GM08714 (cell line): ENCODE measurements at regions not wholly inside any gene's neighbourhood (a gene's known extent, or its start where the extent isn't known, plus 50 kb on each side); places are given as distances from the start of the nearest gene placed in this dataset.

Experiments used
- H3K4me3 ChIP-seq: fragments of 200-500 bp; sonication (Bioruptor generic); 2 replicates; pipeline ENCODE4 v1.5.1; 2014; ENCODE audit warnings: mild to moderate bottlenecking, low read length, inconsistent platforms
- ZNF274 ChIP-seq: IDR thresholded peaks from 2 replicates; pipeline ENCODE4 v1.6.1; 2012; ENCODE audit warnings: mild to moderate bottlenecking, low read depth, low read length

DNA sequence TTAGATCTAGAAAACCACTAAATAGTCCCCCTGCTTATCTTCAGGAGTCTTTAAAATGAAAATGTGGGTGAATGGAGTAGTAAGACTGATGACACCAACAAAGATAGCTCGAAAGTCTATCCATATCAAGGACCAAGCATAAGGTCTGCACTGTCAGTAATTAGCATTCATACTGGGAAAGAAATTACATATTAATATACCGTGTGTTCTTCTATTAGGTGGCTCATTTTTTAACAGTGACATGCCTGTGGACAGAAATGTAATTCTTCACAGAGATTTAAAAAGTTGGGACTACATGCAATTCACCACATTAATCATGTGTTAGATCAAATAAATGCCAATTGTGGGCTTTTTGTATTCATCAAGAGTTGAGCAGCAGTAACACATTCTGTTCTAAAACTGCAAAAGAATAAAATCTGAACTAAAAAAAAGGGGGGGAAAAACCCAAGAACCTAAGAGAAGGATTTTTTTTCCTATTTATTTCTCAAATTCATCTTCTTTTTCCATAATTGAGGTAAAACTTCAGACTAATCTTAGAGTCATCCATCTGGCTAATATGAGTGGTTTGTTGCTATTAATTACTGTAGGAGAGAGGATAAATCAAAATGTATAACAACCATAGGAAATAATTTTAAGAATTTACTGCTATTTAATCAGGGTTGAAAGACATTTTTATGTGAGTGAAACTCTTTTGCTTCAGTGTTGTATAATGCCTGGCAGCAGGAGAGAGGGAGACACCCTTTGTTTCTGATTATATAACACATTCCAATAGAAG is 386.7 kb upstream of the IGFBP7 start:
- no peak for TF ChIP-seq ZNF274
- H3K4me3 ChIP-seq, result no peak overlapping the region

DNA sequence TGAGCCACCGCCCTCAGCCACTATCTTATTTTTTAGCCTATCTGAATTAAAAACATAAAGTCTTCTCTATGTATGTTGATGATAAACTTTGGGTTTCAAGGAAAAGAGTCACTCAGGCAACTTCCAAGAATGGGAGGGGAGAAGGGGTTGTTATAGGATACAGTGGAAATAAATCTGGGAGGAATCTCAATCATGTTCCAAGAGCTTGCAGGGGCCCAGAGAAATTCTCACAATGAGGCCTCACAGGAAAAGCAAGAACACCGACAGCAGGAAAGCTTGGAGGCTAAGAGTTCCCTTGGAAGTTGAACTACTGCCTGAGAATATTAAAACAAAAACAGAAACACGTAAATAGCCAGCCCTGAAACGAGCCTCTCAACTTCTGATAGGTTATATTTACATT is 384.6 kb upstream of the IGFBP7 start:
- H3K4me3 ChIP-seq, result no peak overlapping the region
- no peak for TF ChIP-seq ZNF274

DNA sequence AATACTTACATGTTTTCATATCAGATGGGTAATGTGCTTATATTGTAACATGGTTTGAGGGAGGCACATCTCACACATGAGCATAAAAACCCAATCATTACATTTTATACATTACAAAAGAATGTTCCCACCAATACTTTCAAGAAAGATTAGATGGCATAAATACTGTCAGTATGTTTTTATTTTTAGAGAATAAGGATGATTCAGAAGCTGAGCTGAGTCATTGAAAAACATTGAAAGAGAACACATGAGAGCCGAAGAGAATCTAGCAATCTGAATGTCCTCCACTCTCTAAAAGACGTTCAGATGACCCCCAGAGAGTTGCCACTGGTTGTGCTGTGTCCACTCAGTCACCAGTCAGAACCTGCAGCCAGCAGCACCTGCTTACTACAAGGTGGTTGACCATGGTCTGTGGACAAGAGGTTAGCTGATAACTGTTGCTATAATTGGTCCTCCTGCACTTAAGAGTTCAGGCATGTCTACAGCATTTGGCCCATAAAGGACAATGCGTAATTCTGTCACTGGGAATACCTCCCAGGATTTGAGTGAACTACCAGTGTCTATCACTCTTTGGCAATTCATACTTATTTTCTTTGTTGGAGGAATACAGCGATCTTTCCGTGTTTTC is 382.2 kb upstream of the IGFBP7 start:
- no peak overlapping the region for H3K4me3 ChIP-seq
- no peak for TF ChIP-seq ZNF274

DNA sequence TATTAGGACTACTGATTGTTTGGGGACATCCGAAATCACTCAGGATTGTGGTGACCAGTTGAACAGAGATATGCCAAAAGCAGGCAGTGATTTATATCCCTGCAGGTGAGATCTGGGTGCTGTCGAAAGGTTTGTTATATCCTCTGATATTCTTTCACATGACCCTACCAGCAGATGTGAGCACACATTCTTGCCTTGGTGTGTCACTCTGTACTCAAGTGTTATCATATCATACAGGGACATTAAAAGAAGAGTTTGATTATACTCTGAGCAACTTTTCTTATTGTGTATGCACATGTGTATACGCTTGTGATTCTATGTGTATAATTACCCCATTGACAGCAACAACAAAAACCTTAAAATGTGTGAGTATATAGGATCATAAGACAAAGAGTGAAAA is 381.2 kb upstream of the IGFBP7 start:
- no peak overlapping the region for H3K4me3 ChIP-seq
- no peak for TF ChIP-seq ZNF274

DNA sequence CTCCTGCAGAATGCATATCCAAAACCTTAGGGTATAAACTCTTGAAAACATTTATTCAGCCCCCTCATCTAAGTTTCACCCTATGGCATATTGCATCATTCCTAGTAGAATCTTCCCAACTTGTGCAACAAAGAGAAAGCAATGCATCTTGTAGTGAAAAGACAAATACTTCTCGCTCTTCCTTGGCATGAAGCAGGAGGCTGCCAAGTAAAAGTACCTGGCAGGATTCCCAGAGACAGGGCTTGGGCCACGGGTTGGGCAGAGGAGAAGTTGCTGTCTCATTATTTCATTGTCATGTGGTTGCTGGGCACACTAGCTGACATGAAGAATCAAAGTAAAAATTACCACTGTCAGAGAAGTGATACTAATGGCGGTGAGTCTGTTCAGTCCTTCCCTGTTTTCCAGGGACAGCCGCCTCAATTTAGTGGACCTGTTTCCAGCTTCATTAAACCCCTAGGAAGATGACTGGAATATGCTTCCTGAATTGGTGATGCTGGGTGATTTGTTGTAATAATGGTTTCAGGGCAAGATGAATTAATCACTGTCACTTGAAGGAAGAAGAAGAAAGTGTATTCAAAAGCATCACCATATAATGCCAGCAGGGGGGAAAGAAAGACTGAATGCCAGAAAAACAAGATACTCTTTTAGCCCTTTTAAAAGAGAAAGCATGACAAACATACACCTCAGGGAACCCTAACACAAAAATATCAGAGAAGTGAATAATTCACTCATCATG is 380.5 kb upstream of the IGFBP7 start:
- TF ChIP-seq ZNF274, result no peak
- H3K4me3 ChIP-seq, result no peak overlapping the region

DNA sequence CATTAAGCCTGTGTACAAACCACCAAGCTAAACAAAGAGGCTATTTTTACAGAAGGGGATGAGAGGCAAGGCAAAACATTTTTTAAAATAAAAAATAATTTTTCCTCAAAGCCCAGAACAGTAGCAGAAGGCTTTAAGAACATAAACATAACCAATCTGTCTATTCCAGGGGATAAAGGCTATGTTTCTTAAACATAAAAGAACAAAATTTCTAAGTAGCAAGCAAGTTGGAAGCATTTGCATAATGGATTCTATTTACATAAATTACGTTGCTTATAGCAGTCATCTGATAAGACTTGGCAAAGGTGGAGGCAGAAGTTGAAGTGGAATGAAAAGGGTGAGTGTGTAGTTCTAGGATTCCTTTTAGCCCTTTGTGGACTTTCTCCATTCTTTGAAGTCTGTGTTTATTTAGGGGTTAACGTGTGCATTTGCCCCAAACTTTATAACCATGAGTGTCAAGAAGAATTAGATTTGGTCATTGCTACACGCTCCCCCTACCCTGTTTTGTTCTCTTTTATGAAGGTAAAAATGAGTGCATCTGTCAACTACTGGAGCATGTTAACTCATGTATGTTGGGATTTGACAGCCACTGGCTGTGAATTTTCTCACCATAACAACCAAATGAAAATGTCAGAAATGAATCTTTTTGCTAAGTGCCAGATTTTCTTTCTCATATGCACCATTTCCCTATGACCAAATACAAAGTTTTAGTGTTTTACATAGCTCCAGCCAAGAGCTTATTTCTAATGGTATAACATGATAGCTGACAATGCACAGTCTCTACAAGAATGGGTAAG is 378.4 kb upstream of the IGFBP7 start:
- TF ChIP-seq ZNF274, result no peak
- H3K4me3 ChIP-seq, result no peak overlapping the region

DNA sequence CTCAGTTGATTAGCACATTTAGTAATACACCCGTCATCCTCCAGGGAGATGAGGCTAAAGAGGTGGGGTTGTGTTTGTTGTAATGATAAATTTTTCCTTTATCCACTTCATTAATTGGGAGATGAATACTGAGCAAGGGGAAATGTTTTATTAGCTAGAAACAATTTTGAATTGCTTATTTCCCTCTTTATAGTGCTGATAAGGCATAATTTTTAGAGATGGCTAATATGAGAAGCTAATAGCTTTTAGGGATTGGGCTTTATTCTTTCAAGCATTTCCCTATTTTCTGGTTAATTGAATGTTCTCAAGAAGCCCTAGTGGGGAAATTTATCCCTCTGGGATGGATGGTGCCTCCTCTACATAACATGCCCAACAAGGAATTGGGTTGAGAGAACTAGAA is 365.2 kb upstream of the IGFBP7 start:
- no peak overlapping the region for H3K4me3 ChIP-seq
- TF ChIP-seq ZNF274, result no peak

DNA sequence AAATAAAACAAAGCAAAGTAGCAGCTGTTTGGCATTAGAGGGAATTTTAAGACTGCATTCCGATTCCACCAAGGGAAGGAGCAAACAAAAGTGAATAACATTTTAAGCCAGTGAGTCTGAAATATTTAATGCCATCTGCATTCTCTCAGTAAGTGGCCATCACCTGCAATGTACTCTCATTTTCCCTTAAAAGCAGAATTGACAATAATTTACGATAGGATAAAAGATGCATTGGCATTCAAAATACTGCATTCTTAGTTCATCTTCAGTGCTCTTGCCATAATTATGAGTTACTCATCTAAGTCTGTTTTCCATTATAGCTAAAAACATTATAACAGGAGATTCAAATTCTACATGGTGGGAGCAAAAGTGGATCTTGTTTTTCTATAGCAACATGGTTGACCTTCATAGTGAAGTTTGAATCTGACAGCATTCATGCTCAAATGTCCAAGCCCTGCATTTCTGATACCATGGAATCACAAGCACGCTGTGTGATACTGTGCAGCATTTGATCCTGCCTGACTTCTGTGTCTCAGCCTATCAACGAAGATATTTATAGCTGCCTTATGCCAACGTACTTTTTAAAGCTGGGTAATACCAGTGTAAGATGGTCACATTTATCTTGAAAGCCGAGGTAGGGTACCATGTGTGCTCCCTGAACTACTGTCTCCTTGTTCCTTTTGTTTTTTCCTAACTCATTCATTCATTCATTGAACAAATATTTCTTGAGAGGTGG is 355.3 kb upstream of the IGFBP7 start:
- TF ChIP-seq ZNF274, result no peak

DNA sequence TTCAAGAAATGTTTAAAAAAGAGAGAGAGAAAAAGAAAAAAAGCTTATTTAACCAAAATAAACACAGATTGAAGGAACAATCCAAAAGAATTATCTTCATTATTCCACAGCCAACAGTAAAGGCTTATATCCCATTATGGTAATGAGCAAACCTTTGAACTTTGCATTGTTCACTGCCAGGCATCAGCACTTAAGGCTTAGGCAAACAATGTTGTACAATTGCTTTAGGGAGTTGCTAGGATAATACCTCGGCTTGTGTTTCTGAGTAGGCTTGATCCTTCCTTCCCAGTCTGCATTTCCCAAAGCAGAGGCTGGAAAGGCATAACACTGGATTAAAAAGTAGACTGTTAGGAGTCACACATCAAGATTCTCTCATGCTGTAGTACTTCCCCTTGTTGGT is 352.7 kb upstream of the IGFBP7 start:
- TF ChIP-seq ZNF274, result no peak
- H3K4me3 ChIP-seq, result no peak overlapping the region

More for the DNA sequence above, 355.3 kb upstream of the IGFBP7 start:
- H3K4me3 ChIP-seq, result no peak overlapping the region

DNA sequence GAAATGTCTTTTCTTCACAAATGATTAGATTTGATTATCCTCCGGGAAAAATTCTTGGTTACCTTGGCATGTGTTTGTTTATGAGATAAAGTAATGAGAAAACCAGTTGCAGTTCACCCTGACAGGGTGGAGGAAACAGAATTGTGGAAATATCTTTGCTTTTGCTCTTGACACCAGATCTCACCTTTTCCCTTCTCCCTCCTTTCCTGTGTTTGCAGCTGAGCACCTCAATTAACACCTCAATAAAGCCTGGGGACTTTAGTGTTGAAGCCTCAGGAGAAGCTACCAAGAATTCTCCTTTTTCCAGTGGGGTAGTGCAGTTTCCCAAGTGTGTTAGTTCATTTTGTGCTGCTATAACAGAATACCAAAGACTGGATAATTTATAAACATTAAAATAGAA is 350.8 kb upstream of the IGFBP7 start:
- no peak overlapping the region for H3K4me3 ChIP-seq
- TF ChIP-seq ZNF274, result no peak

DNA sequence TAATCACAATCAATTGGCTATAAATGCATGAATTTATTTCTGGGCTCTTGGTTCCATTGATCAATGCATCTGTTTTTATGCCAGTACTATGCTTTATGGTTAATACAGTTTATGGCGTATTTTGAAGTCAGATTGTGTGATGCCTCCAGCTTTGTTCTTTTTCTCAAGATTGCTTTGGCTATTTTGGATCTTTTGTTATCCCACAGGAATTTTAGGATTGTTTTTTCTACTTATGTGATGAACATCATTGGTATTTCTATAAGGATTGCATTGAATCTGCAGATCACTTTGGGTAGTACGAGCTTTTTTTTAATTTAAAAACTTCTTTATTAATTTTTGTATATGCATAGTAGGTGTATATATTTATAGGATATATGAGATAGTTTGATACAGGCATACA is 338.7 kb upstream of the IGFBP7 start:
- H3K4me3 ChIP-seq, result no peak overlapping the region
- no peak for TF ChIP-seq ZNF274

DNA sequence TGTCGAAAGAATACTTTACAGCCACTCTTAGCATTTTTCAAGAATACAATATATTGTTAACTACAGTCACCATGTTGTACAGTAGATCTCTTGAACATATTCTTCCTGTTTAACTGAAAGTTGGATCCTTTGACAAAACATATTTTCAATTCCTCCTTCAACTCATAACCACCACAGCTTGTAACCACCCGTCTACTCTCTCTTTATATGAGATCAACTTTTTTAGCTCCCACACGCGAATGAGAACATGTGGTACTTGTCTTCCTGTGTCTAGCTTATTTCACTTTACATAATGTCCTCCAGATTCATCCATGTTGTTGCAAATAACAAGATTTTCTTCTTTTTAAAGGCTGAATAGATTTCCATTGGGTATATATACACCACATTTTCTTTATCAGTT is 338.3 kb upstream of the IGFBP7 start:
- no peak for TF ChIP-seq ZNF274
- H3K4me3 ChIP-seq, result no peak overlapping the region

DNA sequence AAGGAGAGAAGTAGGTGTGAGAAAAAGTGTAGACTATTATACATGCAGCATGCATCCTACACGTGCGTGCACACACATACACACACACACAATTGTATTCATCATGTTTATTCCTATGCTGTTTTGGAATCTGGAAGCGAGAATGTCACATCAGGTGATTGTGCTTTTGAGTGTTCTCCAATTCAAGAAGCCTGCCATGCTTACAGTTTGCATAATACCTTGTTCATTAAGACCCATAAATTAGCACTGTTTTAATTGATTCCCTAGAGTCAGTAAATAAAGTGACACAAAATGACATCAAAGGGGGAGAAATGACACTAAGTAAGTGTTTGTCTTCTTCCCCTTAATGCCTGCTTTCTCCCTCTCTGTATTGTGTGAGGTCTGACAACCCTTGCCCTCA is 336.1 kb upstream of the IGFBP7 start:
- no peak overlapping the region for H3K4me3 ChIP-seq
- TF ChIP-seq ZNF274, result no peak

DNA sequence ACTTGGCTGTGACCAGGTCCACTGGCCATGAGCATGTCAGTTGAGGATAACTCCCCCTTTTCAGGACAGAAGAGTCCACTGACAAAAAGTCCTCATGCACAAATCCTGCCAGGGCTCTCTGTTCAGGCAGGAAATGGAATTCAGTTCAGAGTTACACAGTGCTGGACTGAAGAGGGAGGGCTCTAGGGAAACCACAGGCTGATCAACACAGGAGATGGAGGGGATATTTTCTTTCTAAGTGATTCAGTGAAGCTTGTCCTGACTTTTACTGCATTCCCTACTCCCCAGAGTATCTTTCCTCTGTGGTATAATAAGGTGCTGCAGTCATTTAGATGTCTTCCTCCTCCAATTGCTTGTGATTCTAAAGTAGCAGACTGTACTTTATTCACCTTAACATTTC is 335.5 kb upstream of the IGFBP7 start:
- no peak for TF ChIP-seq ZNF274
- H3K4me3 ChIP-seq, result no peak overlapping the region
